Gastroesophageal sphincter (tissue), 3 donors: ENCODE measurements at regions not wholly inside any gene's neighbourhood (a gene's known extent, or its start where the extent isn't known, plus 50 kb on each side); places are given as distances from the start of the nearest gene placed in this dataset.

ENCODE experiments used
- POLR2A ChIP-seq, 2 donors: fragments of 450-650 bp; IDR thresholded peaks; one replicate each; pipeline ENCODE4 v1.6.1; 2017; ENCODE audit warnings: antibody characterized with exemption in 2 of 2, mild to moderate bottlenecking in 2 of 2, moderate library complexity in 1 of 2
- POLR2AphosphoS5 ChIP-seq: sonication (generic); formaldehyde crosslinking; IDR thresholded peaks from one replicate; pipeline ENCODE4 v1.6.1; 2017; ENCODE audit warnings: antibody characterized with exemption
- TF ChIP-seq, protein P1 (sequence below), 4 experiments: fragments of 200-600 bp in 2 of 4; fragments of 450-650 bp in 2 of 4; sonication (generic) in 1 of 4; IDR thresholded peaks; one replicate each; pipeline ENCODE4 v1.5.1; 2017 to 2019; ENCODE audit warnings: antibody characterized with exemption in 4 of 4, mild to moderate bottlenecking in 2 of 4, moderate library complexity in 2 of 4

DNA sequence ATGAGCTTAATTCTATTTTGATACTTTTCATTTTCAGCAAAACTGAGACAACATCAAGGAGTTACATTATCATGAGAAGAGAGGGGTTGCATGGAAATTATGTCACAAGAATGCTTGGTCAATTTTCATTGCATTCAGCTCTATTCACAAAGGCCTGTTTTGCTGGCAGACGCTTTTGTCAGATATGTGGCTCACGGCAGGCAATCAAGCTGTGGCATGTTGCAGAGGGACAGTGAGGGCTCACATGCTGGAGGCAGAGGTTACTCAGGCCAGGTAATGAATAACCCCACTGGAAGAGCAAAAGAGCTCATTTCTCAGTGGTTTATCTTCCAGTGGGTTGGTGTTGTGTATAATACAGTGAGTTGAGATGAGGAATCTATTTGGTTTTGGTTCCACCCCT is 98.7 kb upstream of the RBFOX1 start:
- TF ChIP-seq, protein P1, sequence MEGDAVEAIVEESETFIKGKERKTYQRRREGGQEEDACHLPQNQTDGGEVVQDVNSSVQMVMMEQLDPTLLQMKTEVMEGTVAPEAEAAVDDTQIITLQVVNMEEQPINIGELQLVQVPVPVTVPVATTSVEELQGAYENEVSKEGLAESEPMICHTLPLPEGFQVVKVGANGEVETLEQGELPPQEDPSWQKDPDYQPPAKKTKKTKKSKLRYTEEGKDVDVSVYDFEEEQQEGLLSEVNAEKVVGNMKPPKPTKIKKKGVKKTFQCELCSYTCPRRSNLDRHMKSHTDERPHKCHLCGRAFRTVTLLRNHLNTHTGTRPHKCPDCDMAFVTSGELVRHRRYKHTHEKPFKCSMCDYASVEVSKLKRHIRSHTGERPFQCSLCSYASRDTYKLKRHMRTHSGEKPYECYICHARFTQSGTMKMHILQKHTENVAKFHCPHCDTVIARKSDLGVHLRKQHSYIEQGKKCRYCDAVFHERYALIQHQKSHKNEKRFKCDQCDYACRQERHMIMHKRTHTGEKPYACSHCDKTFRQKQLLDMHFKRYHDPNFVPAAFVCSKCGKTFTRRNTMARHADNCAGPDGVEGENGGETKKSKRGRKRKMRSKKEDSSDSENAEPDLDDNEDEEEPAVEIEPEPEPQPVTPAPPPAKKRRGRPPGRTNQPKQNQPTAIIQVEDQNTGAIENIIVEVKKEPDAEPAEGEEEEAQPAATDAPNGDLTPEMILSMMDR (IDR thresholded peaks at IDR 0.05), result no peak
- TF ChIP-seq POLR2AphosphoS5 (no peak), POLR2A (IDR thresholded peaks at IDR 0.05) (no peak)
